Neuron (in vitro differentiated cells): ENCODE measurements at regions not wholly inside any gene's neighbourhood (a gene's known extent, or its start where the extent isn't known, plus 50 kb on each side); places are given as distances from the start of the nearest gene placed in this dataset.
A peak's percentile ranks its signal among the peaks of the same experiment; 100 is the strongest.

Experiments
- H2AFZ ChIP-seq: one replicate; pipeline ENCODE4 v1.6.1; 2013; ENCODE audit warnings: low read depth, mild to moderate bottlenecking, inconsistent platforms, low read length, moderate library complexity
- H3K27me3 ChIP-seq: one replicate; pipeline ENCODE4 v1.6.1; 2013; ENCODE audit warnings: low read length; ENCODE audit not compliant: insufficient read depth
- H3K36me3 ChIP-seq: one replicate; pipeline ENCODE4 v1.6.1; 2013; ENCODE audit warnings: low read length; ENCODE audit not compliant: insufficient read depth
- H3K4me1 ChIP-seq: one replicate; pipeline ENCODE4 v1.6.1; 2013; ENCODE audit warnings: low read length; ENCODE audit not compliant: insufficient read depth
- H3K4me3 ChIP-seq: 2 replicates; pipeline ENCODE4 v1.5.1; 2013; ENCODE audit warnings: mild to moderate bottlenecking, low read length, moderate library complexity
- H3K9me3 ChIP-seq: one replicate; pipeline ENCODE4 v1.6.1; 2013; ENCODE audit warnings: low read length

DNA sequence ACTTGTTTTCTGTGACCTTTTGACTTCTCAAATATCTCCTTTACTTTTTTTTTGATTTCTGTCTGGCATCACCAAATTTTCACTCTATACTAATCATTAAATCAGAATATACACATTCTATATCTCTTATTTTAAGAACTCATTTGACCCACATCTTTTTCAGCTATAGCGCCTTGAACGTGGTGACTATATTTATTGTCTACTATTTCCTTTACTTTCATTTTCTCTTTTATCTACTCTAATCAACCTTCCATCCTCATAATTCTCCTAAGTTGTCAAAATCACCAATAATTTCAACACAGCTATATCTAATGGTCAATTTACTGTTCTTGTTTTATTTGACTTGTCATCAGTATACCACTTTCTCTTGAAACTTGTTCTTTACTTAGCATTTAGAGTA, 119.0 kb upstream of the CBLB start:
- Histone ChIP-seq H3K27me3 (no peaks in the 10 kb centered on the region), H3K4me1 (peaks cover 21% of the 10 kb centered on the region), H3K9me3 (no peaks in the 10 kb centered on the region), H3K4me3 (no peak overlapping the region), H3K36me3 (no peaks in the 10 kb centered on the region), H2AFZ (no peak overlapping the region)

DNA sequence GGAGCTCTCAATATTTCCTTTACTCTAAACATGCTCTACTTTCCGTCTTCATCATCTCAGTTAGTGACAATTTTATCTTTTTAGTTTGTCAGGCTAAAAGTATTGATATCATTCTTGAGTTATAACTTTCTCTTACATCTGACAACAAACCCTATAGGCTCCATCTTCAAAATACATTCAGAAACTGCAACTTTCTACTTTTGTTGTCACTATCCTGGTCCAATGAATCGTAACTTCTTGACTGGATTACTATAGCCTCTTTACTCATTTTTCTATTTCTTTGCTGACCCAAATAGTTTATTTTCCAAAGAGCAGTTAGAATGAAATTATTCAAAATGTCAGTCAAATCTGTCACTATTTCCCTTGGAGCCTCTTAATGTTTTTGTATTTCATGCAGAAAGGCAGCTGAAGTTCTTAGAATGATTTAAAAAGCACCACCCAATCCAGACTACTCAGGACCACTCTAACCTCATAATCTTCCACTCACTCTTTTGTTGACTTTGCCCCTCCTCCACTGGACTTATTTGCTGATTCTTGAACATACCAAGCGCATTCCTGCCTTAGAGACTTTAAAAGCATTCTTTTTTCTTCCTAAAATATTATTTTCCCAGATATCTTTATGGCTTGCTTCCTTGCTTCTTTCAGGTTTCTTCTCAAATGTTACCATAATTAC, 119.9 kb upstream of the CBLB start:
- Histone ChIP-seq H2AFZ (peak overlapping the region; percentile 26), H3K4me1 (peaks cover 21% of the 10 kb centered on the region), H3K9me3 (no peaks in the 10 kb centered on the region), H3K36me3 (no peaks in the 10 kb centered on the region), H3K27me3 (no peaks in the 10 kb centered on the region), H3K4me3 (no peak overlapping the region)

DNA sequence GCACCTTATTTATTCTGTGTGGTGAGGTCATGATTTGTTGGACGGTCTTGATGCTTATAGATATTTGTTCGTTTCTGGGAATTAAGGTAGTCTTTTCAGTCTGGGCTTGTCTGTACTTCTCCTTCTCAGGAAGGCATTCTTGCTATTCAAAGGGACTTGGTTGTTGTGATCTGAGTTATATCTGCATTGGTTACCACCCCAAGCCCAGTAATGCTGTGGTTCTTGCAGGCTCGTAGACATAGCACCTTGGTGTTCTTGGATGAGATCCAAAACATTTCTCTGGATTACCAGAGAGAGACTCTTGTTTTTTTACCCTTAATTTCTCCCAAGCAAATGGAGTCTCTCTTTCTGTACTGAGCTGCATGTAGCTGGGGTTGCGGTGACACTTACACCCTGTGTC, 128.0 kb upstream of the CBLB start:
- Histone ChIP-seq H3K36me3 (no peaks in the 10 kb centered on the region), H3K4me3 (no peak overlapping the region), H3K4me1 (no peaks in the 10 kb centered on the region), H2AFZ (no peak overlapping the region), H3K9me3 (peaks cover 2% of the 10 kb centered on the region), H3K27me3 (no peaks in the 10 kb centered on the region)

DNA sequence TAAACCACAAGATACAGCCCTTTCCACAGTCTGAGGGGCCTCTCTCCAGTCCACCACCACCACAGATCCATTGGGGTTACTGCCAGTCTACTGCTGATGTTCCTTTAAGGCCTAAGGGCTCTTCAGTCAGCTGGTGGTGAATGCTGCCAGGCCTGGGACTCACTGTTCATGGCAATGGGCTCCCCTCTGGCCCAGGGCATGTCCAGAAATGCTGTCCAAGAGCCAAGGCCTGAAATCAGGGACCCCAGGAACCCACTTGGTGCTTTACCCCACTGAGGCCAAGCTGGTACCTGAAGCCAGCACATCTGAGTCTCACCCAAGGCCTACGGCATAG, 128.6 kb upstream of the CBLB start:
- no peaks in the 10 kb centered on the region for H3K27me3 ChIP-seq
- no peaks in the 10 kb centered on the region for H3K36me3 ChIP-seq
- no peak overlapping the region for H2AFZ ChIP-seq
- H3K4me3 ChIP-seq: no peak overlapping the region
- no peaks in the 10 kb centered on the region for H3K4me1 ChIP-seq
- peaks cover 2% of the 10 kb centered on the region for H3K9me3 ChIP-seq

DNA sequence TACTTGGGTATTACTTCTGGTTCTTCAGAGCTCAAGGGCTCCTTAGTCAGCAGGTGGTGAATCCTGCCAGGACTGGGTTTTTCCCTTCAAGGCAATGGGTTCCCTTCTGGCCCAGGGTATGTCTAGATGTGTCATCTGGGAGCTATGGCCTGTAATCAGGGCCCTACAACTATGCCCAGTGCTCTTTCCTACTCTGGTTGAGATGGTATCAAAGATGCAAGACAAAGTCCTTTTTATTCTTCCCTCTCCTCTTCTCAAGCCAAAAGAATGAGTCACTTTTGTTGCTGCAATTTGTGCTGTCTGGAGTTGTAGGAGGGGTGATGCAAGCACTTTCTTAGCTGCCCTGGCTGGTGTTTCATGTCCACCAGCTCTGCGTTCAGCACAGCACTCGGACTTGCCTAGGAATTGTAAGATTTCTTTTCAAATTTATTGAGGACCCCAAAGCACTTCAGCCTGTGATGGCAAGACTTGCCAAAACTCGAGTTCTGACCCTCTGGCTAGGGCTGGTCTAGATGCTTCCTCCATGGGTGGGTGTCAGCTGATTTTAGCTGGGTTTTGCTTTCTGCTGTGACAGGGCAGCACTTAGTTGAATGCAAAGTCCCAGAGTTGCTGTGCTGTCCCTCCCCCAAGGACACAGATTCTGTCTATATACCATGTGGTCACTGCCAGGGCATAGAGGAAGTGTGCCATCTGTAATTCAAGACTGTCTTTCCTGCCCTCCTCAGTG, 129.2 kb upstream of the CBLB start:
- Histone ChIP-seq H3K4me3 (no peak overlapping the region), H3K9me3 (peaks cover 2% of the 10 kb centered on the region), H3K36me3 (no peaks in the 10 kb centered on the region), H2AFZ (no peak overlapping the region), H3K4me1 (no peaks in the 10 kb centered on the region), H3K27me3 (no peaks in the 10 kb centered on the region)

DNA sequence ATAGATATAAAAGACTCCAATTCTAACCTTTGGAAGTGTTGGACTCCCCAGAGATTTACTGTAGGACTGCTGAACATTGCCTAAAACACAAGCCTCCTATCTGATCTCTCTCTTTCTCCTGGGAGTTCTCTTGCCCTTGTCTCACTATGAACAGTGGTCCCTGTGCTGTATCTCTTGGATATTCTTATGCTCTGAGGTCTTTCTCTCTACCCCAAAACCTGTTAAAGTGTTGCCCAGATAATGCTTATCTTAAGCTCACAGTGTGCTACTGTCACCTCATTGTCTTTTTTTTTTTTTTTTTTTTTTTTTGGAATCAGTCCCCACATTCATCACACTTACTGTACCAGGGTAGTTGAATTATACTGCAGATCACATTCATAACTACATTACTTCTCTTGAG, 131.0 kb upstream of the CBLB start:
- H3K9me3 ChIP-seq: peaks cover 2% of the 10 kb centered on the region
- H3K4me3 ChIP-seq: no peak overlapping the region
- no peaks in the 10 kb centered on the region for H3K36me3 ChIP-seq
- no peak overlapping the region for H2AFZ ChIP-seq
- H3K4me1 ChIP-seq: no peaks in the 10 kb centered on the region
- no peaks in the 10 kb centered on the region for H3K27me3 ChIP-seq

DNA sequence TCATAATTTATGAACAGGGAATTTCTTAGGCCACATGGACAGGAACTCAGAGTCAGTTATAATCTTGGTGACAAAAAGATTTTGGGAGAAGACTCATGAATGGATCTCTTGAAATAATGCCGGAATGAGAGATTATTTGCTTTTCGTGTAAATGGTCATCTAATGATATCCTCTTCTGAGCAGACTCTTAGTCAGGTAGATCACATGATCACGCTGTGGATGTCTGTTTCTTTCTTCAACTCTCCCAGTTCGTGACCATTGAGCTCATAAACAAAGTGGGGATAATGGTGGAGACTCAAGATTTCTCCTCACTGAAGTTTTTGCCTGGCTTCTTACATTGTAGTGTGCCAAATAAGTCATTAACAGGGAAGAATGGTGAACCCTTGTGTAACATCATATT, 133.1 kb upstream of the CBLB start:
- H2AFZ ChIP-seq: no peak overlapping the region
- H3K4me1 ChIP-seq: peaks cover 7% of the 10 kb centered on the region
- H3K4me3 ChIP-seq: no peak overlapping the region
- no peaks in the 10 kb centered on the region for H3K27me3 ChIP-seq
- H3K36me3 ChIP-seq: no peaks in the 10 kb centered on the region
- H3K9me3 ChIP-seq: peaks cover 2% of the 10 kb centered on the region

DNA sequence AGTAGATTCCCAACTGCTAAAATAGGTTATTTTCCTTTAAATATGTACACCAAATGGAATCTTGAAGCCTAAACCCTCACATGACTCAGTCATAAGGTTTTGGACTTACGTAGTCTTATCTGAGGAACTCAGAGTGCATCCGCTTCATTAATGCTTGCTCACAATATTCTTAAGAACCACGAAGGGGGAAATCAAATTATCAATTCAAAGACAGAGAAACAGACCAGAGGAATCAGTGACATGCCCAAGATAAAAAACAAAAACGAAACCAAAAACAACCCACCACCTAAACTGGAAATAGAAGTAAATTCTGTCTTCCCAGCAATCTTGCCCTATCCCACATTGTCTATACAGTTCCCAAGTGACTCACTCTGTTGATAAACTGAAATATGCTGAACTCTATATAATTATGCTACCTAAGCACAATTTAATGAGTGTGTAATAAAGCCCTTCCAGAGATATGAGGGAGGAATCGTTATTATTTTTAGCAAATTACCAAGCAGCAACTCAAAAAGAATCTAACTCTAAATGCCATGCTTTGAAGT, 135.4 kb upstream of the CBLB start:
- no peak overlapping the region for H3K4me3 ChIP-seq
- no peaks in the 10 kb centered on the region for H3K36me3 ChIP-seq

DNA sequence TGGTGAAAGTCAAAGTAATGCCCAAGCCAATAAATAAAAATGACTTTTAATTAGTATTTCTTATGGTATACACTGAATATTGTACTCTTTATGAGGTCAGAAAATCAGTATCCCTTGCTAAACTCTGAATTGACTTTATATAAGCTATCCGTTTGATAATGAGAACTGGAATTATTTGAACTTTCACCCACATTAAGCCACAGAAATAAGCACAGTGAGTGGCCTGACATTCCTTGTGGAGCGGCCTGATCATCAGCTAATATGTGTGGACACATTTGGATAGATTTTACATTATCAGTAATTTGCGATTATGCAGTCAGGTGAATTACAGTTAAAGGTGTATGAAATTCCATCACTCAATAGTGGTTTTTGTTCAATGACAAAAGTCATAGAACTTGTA, 136.0 kb upstream of the CBLB start:
- Histone ChIP-seq H2AFZ (no peak overlapping the region), H3K36me3 (no peaks in the 10 kb centered on the region), H3K9me3 (no peaks in the 10 kb centered on the region), H3K27me3 (no peaks in the 10 kb centered on the region), H3K4me3 (no peak overlapping the region), H3K4me1 (peaks cover 7% of the 10 kb centered on the region)

More for the DNA sequence above, 135.4 kb upstream of the CBLB start:
- Histone ChIP-seq H2AFZ (no peak overlapping the region), H3K9me3 (no peaks in the 10 kb centered on the region), H3K27me3 (no peaks in the 10 kb centered on the region), H3K4me1 (peaks cover 7% of the 10 kb centered on the region)

DNA sequence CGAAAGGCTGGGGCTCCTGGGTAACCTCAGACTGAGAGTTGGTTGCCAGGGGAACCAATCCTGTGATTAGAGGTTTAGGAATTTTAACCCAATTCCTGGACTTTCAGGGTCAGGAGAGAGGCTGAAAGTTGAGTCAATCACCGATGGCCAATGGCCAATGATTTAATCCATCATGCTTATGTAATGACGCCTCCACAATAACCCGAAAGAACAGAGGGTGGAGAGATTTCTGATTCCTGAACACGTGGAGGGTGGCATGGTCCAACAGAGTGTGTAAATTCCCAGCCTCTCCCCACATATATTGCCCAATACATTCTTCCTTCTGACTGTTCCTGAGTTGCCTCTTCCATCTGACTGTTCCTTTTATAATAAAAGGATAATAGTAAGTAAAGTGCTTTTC, 137.2 kb upstream of the CBLB start:
- Histone ChIP-seq H2AFZ (no peak overlapping the region), H3K36me3 (no peaks in the 10 kb centered on the region), H3K27me3 (no peaks in the 10 kb centered on the region), H3K4me3 (no peak overlapping the region), H3K4me1 (peaks cover 7% of the 10 kb centered on the region), H3K9me3 (no peaks in the 10 kb centered on the region)

DNA sequence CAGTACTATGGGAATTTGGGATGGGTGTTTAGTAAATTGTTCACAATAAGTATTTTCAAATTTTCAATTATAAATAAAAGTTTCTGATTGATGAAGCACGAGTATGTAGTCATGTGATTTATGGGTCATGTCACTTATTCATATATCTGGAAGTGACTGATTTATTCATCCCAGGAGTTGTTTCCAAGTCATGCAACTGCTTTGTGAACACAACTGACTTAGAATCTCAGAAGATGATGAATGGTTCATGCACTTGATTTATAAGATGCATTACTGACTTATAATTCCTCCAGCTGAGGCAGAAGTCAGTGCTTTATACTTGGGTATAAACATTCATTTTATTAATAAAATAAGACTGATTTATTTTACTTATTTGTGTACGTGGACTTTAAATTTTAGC, 137.8 kb upstream of the CBLB start:
- Histone ChIP-seq H3K4me3 (no peak overlapping the region), H2AFZ (no peak overlapping the region), H3K9me3 (no peaks in the 10 kb centered on the region), H3K4me1 (peaks cover 7% of the 10 kb centered on the region), H3K27me3 (no peaks in the 10 kb centered on the region), H3K36me3 (no peaks in the 10 kb centered on the region)

DNA sequence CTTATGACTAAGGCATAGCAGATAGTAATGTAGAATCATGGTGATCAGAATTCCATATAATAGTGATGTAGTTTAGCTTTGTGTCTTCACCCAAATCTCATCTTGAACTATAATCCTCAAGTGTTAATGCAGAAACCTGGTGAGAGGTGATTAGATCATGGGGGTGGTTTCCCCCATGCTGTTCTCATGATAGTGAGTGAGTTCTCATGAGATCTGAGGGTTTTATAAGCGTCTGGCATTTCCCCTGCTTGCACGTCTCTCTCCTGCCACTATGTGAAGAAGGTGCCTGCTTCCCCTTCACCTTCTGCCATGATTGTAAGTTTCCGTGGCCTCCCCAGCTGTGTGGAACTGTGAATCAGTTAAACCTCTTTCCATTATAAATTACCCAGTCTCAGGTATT, 138.7 kb upstream of the CBLB start:
- Histone ChIP-seq H3K36me3 (no peaks in the 10 kb centered on the region), H2AFZ (no peak overlapping the region), H3K4me3 (no peak overlapping the region), H3K9me3 (no peaks in the 10 kb centered on the region), H3K4me1 (peaks cover 7% of the 10 kb centered on the region), H3K27me3 (no peaks in the 10 kb centered on the region)

DNA sequence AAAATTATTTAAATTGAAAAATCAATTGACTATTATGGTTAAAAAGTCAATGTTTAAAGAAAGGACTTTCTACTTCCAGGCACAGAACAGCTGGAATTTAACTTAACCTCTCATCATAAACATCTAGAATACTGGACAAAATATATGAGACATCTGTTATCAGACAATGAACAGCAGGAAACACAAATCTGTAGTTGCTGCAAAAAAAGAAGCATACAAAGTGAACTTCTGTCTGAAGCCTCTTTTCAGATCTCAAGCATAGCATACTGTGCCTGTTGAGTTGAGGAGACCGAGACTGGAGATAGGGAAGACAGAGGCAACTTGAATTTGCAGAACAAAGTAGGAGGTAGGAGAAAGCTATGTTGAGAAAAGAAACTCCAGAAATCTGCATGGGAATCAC, 140.0 kb upstream of the CBLB start:
- no peaks in the 10 kb centered on the region for H3K9me3 ChIP-seq
- peaks cover 7% of the 10 kb centered on the region for H3K4me1 ChIP-seq
- H3K27me3 ChIP-seq: no peaks in the 10 kb centered on the region
- H3K4me3 ChIP-seq: no peak overlapping the region
- no peak overlapping the region for H2AFZ ChIP-seq
- H3K36me3 ChIP-seq: no peaks in the 10 kb centered on the region
